ENCODE measurements at regions not wholly inside any gene's neighbourhood (a gene's known extent, or its start where the extent isn't known, plus 50 kb on each side); places are given as distances from the start of the nearest gene placed in this dataset.

- TF ChIP-seq TAF1 (IDR thresholded peaks at IDR 0.05; ENCODE audit: borderline replicate concordance, insufficient read depth, low read length): no peak
- TF ChIP-seq POLR2AphosphoS5 (IDR thresholded peaks at IDR 0.05; ENCODE audit: low read depth, low read length): no peak
- TF ChIP-seq, protein P1, sequence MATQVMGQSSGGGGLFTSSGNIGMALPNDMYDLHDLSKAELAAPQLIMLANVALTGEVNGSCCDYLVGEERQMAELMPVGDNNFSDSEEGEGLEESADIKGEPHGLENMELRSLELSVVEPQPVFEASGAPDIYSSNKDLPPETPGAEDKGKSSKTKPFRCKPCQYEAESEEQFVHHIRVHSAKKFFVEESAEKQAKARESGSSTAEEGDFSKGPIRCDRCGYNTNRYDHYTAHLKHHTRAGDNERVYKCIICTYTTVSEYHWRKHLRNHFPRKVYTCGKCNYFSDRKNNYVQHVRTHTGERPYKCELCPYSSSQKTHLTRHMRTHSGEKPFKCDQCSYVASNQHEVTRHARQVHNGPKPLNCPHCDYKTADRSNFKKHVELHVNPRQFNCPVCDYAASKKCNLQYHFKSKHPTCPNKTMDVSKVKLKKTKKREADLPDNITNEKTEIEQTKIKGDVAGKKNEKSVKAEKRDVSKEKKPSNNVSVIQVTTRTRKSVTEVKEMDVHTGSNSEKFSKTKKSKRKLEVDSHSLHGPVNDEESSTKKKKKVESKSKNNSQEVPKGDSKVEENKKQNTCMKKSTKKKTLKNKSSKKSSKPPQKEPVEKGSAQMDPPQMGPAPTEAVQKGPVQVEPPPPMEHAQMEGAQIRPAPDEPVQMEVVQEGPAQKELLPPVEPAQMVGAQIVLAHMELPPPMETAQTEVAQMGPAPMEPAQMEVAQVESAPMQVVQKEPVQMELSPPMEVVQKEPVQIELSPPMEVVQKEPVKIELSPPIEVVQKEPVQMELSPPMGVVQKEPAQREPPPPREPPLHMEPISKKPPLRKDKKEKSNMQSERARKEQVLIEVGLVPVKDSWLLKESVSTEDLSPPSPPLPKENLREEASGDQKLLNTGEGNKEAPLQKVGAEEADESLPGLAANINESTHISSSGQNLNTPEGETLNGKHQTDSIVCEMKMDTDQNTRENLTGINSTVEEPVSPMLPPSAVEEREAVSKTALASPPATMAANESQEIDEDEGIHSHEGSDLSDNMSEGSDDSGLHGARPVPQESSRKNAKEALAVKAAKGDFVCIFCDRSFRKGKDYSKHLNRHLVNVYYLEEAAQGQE (IDR thresholded peaks at IDR 0.05; ENCODE audit: insufficient read depth in 1 of 2, low read depth in 2 of 2, low read length in 2 of 2): no peak
- no peak for TF ChIP-seq FOXP2 (optimal IDR thresholded peaks at IDR 0.05; ENCODE audit: borderline replicate concordance, extremely low read depth, extremely low read length, insufficient read depth)
- no peak for TF ChIP-seq SIN3A (IDR thresholded peaks at IDR 0.05; ENCODE audit: borderline replicate concordance, insufficient read depth, low read length)
Measured at GRCh38 chr2:150985741-150986140, 275.9 kb downstream of the RBM43 start.

DNA sequence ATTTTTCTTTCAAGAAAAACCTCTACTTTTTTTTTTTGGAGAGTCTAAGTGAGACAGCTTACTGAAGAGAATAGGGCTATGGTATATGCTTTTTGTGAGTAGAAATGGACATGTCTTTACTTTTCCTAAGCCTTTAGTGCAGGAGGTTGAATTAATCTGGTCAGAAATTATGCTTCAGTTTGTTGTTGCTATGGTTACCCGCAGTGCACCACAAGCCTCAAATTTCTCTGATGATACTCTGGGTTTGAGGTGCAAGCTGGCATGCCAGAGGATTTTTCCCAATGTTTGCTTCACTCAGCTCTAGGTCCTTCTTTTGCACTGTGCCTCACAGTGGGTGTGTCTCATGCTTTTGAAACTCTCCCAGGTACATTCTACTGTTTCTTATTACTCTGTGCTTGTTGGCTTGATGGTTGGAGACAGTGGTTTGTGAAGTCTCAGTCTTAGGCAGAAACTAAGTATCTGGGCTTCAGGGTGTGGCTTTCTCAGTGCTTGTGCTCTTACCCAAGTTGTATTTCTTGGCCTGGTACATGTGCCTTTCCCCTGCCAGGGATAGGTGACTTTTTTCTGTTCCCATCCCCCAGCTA, 278.3 kb downstream of the RBM43 start:
- TF ChIP-seq TAF1 (IDR thresholded peaks at IDR 0.05; ENCODE audit: borderline replicate concordance, insufficient read depth, low read length): no peak

GRCh38 chr2:150981826-150982225, 279.8 kb downstream of the RBM43 start:
- TF ChIP-seq FOXP2 (optimal IDR thresholded peaks at IDR 0.05; ENCODE audit: borderline replicate concordance, extremely low read depth, extremely low read length, insufficient read depth): no peak
- TF ChIP-seq POLR2AphosphoS5 (IDR thresholded peaks at IDR 0.05; ENCODE audit: low read depth, low read length): no peak

DNA sequence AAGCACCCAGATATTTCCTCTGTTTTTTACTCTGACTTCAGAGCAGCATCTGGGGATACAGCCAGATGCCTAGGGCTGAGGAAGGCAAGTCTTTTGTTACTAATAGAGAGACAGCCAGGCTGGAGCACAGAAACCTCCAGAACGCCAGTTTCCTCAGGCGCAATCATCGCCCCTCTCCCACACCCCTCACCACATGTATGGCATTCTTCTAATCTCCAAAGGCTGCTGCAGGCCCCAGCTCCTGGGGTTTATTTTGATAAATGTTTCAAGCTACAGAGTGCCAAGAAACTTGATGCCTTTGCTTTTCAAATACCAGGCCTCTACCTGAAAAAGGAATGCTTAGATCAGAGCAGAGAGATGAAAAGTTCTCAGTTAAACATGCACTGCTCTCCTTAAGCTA, 283.6 kb downstream of the RBM43 start:
- TF ChIP-seq, protein P1 (IDR thresholded peaks at IDR 0.05; ENCODE audit: insufficient read depth in 1 of 2, low read depth in 2 of 2, low read length in 2 of 2): no peak
- TF ChIP-seq POLR2AphosphoS5 (IDR thresholded peaks at IDR 0.05; ENCODE audit: low read depth, low read length): no peak
- no peak for TF ChIP-seq FOXP2 (optimal IDR thresholded peaks at IDR 0.05; ENCODE audit: borderline replicate concordance, extremely low read depth, extremely low read length, insufficient read depth)
- no peak for TF ChIP-seq SIN3A (IDR thresholded peaks at IDR 0.05; ENCODE audit: borderline replicate concordance, insufficient read depth, low read length)
- no peak for TF ChIP-seq TAF1 (IDR thresholded peaks at IDR 0.05; ENCODE audit: borderline replicate concordance, insufficient read depth, low read length)

- TF ChIP-seq, protein P1 (IDR thresholded peaks at IDR 0.05; ENCODE audit: insufficient read depth in 1 of 2, low read depth in 2 of 2, low read length in 2 of 2): no peak
- TF ChIP-seq POLR2AphosphoS5 (IDR thresholded peaks at IDR 0.05; ENCODE audit: low read depth, low read length) (no peak), TAF1 (IDR thresholded peaks at IDR 0.05; ENCODE audit: borderline replicate concordance, insufficient read depth, low read length) (no peak), FOXP2 (optimal IDR thresholded peaks at IDR 0.05; ENCODE audit: borderline replicate concordance, extremely low read depth, extremely low read length, insufficient read depth) (no peak), SIN3A (IDR thresholded peaks at IDR 0.05; ENCODE audit: borderline replicate concordance, insufficient read depth, low read length) (no peak)
Measured at GRCh38 chr2:150977296-150977695, 284.4 kb downstream of the RBM43 start.

DNA sequence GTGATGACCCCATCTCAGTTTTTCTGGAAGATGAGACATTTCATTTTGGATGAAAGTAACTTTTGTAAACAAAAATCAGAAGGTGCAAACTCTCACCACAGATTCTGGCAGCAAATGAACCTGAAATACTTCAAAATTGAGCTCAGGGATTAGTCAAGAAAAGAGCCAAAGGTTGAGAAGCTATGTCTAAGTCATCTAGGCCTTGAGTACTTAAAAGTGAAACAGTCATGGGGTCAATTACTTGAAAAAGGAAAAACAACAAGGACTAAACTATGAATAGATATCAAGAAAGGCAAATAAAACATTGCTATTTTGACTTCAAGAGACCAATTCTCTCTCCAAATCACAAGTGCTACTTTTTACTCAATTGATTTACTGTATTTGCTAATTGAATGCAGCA, 285.1 kb downstream of the RBM43 start:
- TF ChIP-seq, protein P1 (IDR thresholded peaks at IDR 0.05; ENCODE audit: insufficient read depth in 1 of 2, low read depth in 2 of 2, low read length in 2 of 2): no peak
- TF ChIP-seq TAF1 (IDR thresholded peaks at IDR 0.05; ENCODE audit: borderline replicate concordance, insufficient read depth, low read length): no peak
- no peak for TF ChIP-seq SIN3A (IDR thresholded peaks at IDR 0.05; ENCODE audit: borderline replicate concordance, insufficient read depth, low read length)
- TF ChIP-seq FOXP2 (optimal IDR thresholded peaks at IDR 0.05; ENCODE audit: borderline replicate concordance, extremely low read depth, extremely low read length, insufficient read depth): no peak
- no peak for TF ChIP-seq POLR2AphosphoS5 (IDR thresholded peaks at IDR 0.05; ENCODE audit: low read depth, low read length)

Data from PFSK-1 (cell line).